Upper lobe of right lung (tissue), 1 donor: ENCODE measurements at regions not wholly inside any gene's neighbourhood (a gene's known extent, or its start where the extent isn't known, plus 50 kb on each side); places are given as distances from the start of the nearest gene placed in this dataset.

Experiments used
- ATAC-seq: fragments of 200-7000 bp; cut with Tn5 transposase; one replicate; pipeline ENCODE4 v1.9.1; 2020; ENCODE audit warnings: mild to moderate bottlenecking, moderate library complexity
- DNase-seq: peaks from one replicate; pipeline ENCODE4 v3.0.0-alpha.2; 2020
- H3K27ac ChIP-seq: fragments of 200-600 bp; one replicate; pipeline ENCODE4 v1.8.0; 2022
- H3K27me3 ChIP-seq: fragments of 200-600 bp; one replicate; pipeline ENCODE4 v1.8.0; 2022; ENCODE audit warnings: mild to moderate bottlenecking
- H3K36me3 ChIP-seq: fragments of 200-600 bp; one replicate; pipeline ENCODE4 v1.8.0; 2022
- H3K4me1 ChIP-seq: fragments of 200-600 bp; one replicate; pipeline ENCODE4 v1.8.0; 2022
- H3K4me3 ChIP-seq: fragments of 200-600 bp; one replicate; pipeline ENCODE4 v1.8.0; 2022; ENCODE audit warnings: mild to moderate bottlenecking
- H3K9me3 ChIP-seq: fragments of 200-600 bp; one replicate; pipeline ENCODE4 v1.8.0; 2022
- intact Hi-C: fragments of 100-400 bp; cut with DNase I; formaldehyde crosslinking; loops from one replicate; pipeline ENCODE4 v1.11.0; 2022
- TF ChIP-seq, protein P1 (sequence below): fragments of 200-600 bp; IDR thresholded peaks from one replicate; pipeline ENCODE4 v1.8.0; 2022; ENCODE audit warnings: antibody characterized with exemption
- donor health status: DM: no; HTN: yes; CAD: no; lungs with severe emphysema.

DNA sequence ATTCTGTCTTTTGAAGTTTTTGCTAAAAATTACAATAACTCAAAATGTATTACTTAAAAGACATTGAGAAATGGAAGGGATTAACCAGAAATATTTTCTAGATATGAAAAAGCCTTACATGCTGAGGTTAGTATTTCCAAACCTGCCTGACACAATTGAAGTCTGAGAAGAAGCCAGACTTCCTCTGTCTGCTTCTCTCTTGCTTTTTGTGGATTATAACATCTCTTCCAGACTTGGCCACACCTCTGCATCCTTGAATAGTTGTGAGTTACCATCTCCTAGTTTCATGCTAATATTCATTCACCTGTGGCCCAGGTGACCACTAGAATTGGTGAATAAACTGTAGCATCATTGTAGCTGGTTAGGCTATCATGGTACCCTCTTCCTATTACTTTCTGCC, 497.6 kb downstream of the SLC16A7 start:
- H3K27ac ChIP-seq = no peak overlapping the region
- DNase-seq (no peak), ATAC-seq (no peak)
- no peaks in the 10 kb centered on the region for H3K36me3 ChIP-seq
- H3K4me1 ChIP-seq = no peaks in the 10 kb centered on the region
- intact Hi-C loops = no loop called here
- no peaks in the 10 kb centered on the region for H3K9me3 ChIP-seq
- no peaks in the 10 kb centered on the region for H3K27me3 ChIP-seq
- H3K4me3 ChIP-seq = no peak overlapping the region
- TF ChIP-seq, protein P1, sequence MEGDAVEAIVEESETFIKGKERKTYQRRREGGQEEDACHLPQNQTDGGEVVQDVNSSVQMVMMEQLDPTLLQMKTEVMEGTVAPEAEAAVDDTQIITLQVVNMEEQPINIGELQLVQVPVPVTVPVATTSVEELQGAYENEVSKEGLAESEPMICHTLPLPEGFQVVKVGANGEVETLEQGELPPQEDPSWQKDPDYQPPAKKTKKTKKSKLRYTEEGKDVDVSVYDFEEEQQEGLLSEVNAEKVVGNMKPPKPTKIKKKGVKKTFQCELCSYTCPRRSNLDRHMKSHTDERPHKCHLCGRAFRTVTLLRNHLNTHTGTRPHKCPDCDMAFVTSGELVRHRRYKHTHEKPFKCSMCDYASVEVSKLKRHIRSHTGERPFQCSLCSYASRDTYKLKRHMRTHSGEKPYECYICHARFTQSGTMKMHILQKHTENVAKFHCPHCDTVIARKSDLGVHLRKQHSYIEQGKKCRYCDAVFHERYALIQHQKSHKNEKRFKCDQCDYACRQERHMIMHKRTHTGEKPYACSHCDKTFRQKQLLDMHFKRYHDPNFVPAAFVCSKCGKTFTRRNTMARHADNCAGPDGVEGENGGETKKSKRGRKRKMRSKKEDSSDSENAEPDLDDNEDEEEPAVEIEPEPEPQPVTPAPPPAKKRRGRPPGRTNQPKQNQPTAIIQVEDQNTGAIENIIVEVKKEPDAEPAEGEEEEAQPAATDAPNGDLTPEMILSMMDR = no peak

DNA sequence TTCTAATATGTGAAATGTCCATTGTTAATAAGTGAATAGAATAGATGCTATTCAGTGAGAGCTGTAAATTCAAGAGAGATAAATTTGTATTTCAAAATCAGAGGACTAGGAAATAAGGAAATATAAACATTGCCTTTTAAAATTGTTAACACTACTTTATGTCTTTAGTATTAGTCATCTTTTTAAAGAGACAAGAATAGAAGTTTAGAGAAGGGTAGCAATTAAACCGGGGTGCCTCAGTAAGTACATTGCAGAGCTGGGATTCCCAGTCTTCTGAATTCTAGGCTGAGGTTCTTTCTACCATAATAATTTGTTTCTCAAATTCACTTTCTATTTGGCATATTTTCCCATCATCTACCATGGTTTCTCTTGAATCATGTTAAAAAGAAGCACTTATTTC, 498.6 kb downstream of the SLC16A7 start:
- TF ChIP-seq, protein P1 = no peak
- no peaks in the 10 kb centered on the region for H3K27me3 ChIP-seq
- DNase-seq (no peak), ATAC-seq (no peak)
- intact Hi-C loops = no loop called here
- H3K27ac ChIP-seq = no peak overlapping the region
- H3K4me3 ChIP-seq = no peak overlapping the region
- no peaks in the 10 kb centered on the region for H3K4me1 ChIP-seq
- H3K9me3 ChIP-seq = no peaks in the 10 kb centered on the region
- H3K36me3 ChIP-seq = no peaks in the 10 kb centered on the region

DNA sequence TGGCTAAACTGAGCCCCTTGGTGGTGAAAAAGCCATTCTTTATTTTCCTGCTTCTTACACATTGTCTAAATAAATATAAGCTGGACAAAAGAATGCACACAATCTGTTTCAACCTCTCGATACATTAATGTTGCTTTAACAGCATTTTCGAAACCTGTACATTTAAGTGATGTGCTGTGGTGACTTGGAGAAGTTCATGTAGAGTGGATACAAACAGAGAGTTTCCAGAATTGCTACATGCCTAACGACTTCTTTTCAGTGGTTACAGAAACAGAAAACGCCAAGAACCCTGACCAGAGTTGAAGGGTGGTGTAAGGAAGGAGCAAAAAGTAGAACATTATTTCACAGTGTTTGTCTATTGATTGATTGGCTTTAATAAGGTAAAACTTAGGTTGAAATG, 500.9 kb downstream of the SLC16A7 start:
- Histone ChIP-seq H3K4me1 (no peaks in the 10 kb centered on the region), H3K27ac (no peak overlapping the region), H3K9me3 (no peaks in the 10 kb centered on the region), H3K27me3 (no peaks in the 10 kb centered on the region), H3K4me3 (no peak overlapping the region), H3K36me3 (no peaks in the 10 kb centered on the region)
- no peak for ATAC-seq
- no peak for DNase-seq
- TF ChIP-seq, protein P1 = no peak
- intact Hi-C loops = no loop called here

DNA sequence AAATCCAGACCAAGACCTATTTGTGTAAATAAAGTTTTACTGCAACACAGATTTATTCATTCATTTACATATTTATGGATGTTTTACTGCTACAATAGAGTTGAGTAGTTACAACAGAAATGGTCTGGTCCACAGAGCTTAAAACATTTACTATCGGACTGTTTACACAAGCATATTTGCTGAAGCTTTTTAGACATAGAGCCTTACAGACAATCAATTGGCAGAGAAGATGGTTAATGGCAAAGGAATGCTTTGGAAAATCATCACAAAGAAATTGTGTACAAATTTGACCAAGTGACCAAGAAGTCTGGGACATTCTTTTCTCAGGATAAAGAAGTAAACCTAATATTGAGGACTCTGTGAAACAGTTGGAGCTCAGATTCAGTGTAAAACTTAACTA, 504.3 kb downstream of the SLC16A7 start:
- TF ChIP-seq, protein P1 = no peak
- DNase-seq = no peak
- Histone ChIP-seq H3K4me1 (no peaks in the 10 kb centered on the region), H3K9me3 (no peaks in the 10 kb centered on the region), H3K27ac (no peak overlapping the region), H3K4me3 (no peak overlapping the region), H3K36me3 (no peaks in the 10 kb centered on the region), H3K27me3 (no peaks in the 10 kb centered on the region)
- ATAC-seq = no peak
- intact Hi-C loops = no loop called here

DNA sequence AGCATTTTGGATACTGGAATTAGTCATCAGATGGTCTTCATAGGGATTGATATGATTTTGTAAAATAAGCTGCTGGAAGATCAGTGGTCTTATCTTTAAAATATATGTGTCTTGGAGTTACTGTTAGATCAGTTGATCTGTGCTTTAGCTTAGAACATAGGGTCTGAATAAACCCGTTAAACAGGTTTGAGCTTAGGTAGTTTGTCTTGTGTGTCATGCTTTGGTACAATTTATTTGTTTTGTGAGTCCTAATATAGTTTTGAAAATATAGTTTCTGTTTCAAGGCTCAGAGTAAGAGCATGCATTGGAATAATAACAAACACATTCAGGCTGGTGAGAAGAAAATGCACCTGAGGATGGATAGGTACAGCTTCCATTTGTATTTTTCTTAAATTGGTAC, 505.0 kb downstream of the SLC16A7 start:
- TF ChIP-seq, protein P1 = no peak
- H3K27ac ChIP-seq = no peak overlapping the region
- no peak overlapping the region for H3K4me3 ChIP-seq
- no peaks in the 10 kb centered on the region for H3K9me3 ChIP-seq
- H3K36me3 ChIP-seq = no peaks in the 10 kb centered on the region
- ATAC-seq (no peak), DNase-seq (no peak)
- intact Hi-C loops = no loop called here
- H3K27me3 ChIP-seq = no peaks in the 10 kb centered on the region
- no peaks in the 10 kb centered on the region for H3K4me1 ChIP-seq

DNA sequence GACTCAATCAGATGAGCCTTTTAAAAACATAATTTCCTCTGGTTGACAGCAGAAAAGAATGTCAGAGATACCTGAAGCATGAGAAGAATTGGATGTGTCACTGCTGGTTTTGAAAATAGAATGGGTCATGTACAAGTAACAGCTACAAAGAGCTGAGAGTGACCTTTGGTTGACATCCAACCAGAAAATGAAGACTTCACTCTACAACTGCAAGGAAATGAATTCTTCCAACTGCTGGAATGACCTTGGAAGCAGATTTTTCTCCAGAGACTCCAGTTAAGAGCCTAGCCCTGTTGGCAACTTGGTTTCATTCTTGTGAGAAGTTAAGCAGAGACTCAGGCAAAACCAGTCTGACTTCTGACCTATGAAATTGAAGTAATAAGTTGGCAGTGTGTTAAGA, 505.9 kb downstream of the SLC16A7 start:
- intact Hi-C loops = no loop called here
- Histone ChIP-seq H3K4me3 (no peak overlapping the region), H3K4me1 (no peaks in the 10 kb centered on the region), H3K27me3 (no peaks in the 10 kb centered on the region), H3K9me3 (no peaks in the 10 kb centered on the region), H3K27ac (no peak overlapping the region), H3K36me3 (no peaks in the 10 kb centered on the region)
- no peak for ATAC-seq
- DNase-seq = no peak
- TF ChIP-seq, protein P1 = no peak
